Astrocyte (in vitro differentiated cells and primary cell): ENCODE measurements at regions not wholly inside any gene's neighbourhood (a gene's known extent, or its start where the extent isn't known, plus 50 kb on each side); places are given as distances from the start of the nearest gene placed in this dataset.

Source experiments
- CTCF ChIP-seq: IDR thresholded peaks from 2 replicates; pipeline ENCODE4 v1.5.1; 2011; ENCODE audit warnings: low read depth, mild to moderate bottlenecking, inconsistent platforms, low read length, moderate library complexity; ENCODE audit not compliant: insufficient read depth
- EZH2 ChIP-seq: IDR thresholded peaks from 2 replicates; pipeline ENCODE4 v1.6.1; 2012; ENCODE audit warnings: mild to moderate bottlenecking, low read length, inconsistent platforms; ENCODE audit not compliant: insufficient read depth

DNA sequence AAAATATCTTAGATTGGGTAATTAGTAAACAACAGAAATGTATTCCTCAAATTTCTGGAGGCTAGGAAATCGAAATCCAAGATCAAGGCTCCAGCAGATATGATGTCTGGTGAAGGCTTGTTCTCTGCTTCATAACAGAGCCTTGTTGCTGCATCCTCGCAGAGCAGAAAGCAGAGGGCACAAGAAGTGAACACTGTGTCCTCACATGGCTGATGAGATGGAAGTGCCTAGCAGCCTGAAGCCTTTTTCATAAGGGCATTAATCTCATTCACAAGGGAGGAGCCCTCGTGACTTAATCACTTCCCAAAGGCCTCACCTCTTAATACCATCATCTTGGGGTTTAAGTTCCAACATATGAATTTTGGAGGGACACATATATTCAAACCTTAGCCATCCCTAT lies 77.2 kb upstream of the FOXD3 start:
- TF ChIP-seq CTCF, result no peak
- TF ChIP-seq EZH2, result no peak
